ENCODE measurements at regions not wholly inside any gene's neighbourhood (a gene's known extent, or its start where the extent isn't known, plus 50 kb on each side); places are given as distances from the start of the nearest gene placed in this dataset.
"Not testable (repeated sequence)": the region's sequence is repeated elsewhere in the genome, so short reads cannot be mapped to it uniquely, and the experiment has no call there.

DNA sequence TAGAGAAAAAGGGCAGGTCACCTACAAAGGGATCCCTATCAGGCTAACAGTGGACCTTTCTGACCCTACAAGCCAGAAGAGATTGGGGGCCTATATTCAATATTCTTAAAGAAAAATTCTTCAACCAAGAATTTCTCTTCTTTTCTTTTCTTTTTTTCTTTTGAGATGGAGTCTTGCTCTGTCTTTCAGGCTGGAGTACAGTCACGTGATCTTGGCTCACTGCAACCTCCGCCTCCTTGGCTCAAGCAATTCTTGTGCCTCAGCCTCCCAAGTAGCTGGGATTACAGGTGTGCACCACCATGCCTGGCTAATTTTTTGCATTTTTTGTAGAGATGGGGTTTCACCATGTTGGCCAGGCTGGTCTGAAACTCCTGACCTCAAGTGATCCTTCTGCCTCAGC is 143.2 kb upstream of the DDIT4L start:
- TF ChIP-seq, protein P1, sequence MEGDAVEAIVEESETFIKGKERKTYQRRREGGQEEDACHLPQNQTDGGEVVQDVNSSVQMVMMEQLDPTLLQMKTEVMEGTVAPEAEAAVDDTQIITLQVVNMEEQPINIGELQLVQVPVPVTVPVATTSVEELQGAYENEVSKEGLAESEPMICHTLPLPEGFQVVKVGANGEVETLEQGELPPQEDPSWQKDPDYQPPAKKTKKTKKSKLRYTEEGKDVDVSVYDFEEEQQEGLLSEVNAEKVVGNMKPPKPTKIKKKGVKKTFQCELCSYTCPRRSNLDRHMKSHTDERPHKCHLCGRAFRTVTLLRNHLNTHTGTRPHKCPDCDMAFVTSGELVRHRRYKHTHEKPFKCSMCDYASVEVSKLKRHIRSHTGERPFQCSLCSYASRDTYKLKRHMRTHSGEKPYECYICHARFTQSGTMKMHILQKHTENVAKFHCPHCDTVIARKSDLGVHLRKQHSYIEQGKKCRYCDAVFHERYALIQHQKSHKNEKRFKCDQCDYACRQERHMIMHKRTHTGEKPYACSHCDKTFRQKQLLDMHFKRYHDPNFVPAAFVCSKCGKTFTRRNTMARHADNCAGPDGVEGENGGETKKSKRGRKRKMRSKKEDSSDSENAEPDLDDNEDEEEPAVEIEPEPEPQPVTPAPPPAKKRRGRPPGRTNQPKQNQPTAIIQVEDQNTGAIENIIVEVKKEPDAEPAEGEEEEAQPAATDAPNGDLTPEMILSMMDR (IDR thresholded peaks at IDR 0.05) = not testable (repeated sequence)
- not testable (repeated sequence) for TF ChIP-seq POLR2AphosphoS5 (IDR thresholded peaks at IDR 0.05); EP300 (IDR thresholded peaks at IDR 0.05; ENCODE audit: low read depth)
